GM23338 (cell line): ENCODE measurements at regions not wholly inside any gene's neighbourhood (a gene's known extent, or its start where the extent isn't known, plus 50 kb on each side); places are given as distances from the start of the nearest gene placed in this dataset.
A peak's percentile ranks its signal among the peaks of the same experiment; 100 is the strongest.

Experiments
- ATAC-seq: fragments of 200-7000 bp; cut with Tn5 transposase; 3 replicates; pipeline ENCODE4 v1.9.1; 2020
- DNase-seq: peaks from one replicate; pipeline ENCODE4 v3.0.0-alpha.2; 2015; ENCODE audit warnings: low spot score
- H2AFZ ChIP-seq: fragments of 200-600 bp; sonication (generic); 2 replicates; pipeline ENCODE4 v1.8.0; 2016; ENCODE audit warnings: antibody characterized with exemption, mild to moderate bottlenecking, moderate library complexity
- H3F3A ChIP-seq: fragments of 200-600 bp; sonication (generic); replicated peaks from 2 replicates; pipeline ENCODE4 v1.8.0; 2017; ENCODE audit warnings: antibody characterized with exemption, mixed run types, low read depth
- H3K27ac ChIP-seq: fragments of 200-600 bp; sonication (generic); 2 replicates; pipeline ENCODE4 v1.6.1; 2016; ENCODE audit warnings: low read depth
- H3K27me3 ChIP-seq: fragments of 200-600 bp; sonication (generic); 2 replicates; pipeline ENCODE4 v1.8.0; 2016; ENCODE audit warnings: mild to moderate bottlenecking, mixed run types, moderate library complexity; ENCODE audit not compliant: insufficient read depth
- H3K36me3 ChIP-seq: fragments of 200-600 bp; sonication (generic); 2 replicates; pipeline ENCODE4 v1.8.0; 2016; ENCODE audit warnings: mild to moderate bottlenecking; ENCODE audit not compliant: insufficient read depth
- H3K4me1 ChIP-seq: fragments of 200-600 bp; sonication (generic); 2 replicates; pipeline ENCODE4 v1.8.0; 2016; ENCODE audit warnings: mild to moderate bottlenecking, moderate library complexity; ENCODE audit not compliant: insufficient read depth
- H3K4me2 ChIP-seq: fragments of 200-600 bp; sonication (generic); 2 replicates; pipeline ENCODE4 v1.7.1; 2017; ENCODE audit warnings: mixed run types
- H3K4me3 ChIP-seq: fragments of 200-600 bp; sonication (generic); 2 replicates; pipeline ENCODE4 v1.6.1; 2016; ENCODE audit warnings: mixed run types
- H3K79me2 ChIP-seq: fragments of 200-600 bp; sonication (generic); replicated peaks from 2 replicates; pipeline ENCODE4 v1.8.0; 2017; ENCODE audit warnings: mild to moderate bottlenecking; ENCODE audit not compliant: insufficient read depth
- H3K9me2 ChIP-seq: fragments of 200-600 bp; sonication (generic); 2 replicates; pipeline ENCODE4 v1.8.0; 2017; ENCODE audit not compliant: insufficient read depth
- H4K20me1 ChIP-seq: fragments of 200-600 bp; sonication (generic); replicated peaks from 2 replicates; pipeline ENCODE4 v1.8.0; 2017; ENCODE audit warnings: mild to moderate bottlenecking; ENCODE audit not compliant: insufficient read depth
- H3K27ac Mint-ChIP-seq: 2 replicates; pipeline ENCODE4 v1.8.0; 2020; ENCODE audit warnings: inconsistent platforms, mild to moderate bottlenecking, moderate library complexity, mixed read lengths
- H3K27me3 Mint-ChIP-seq: 3 replicates; pipeline ENCODE4 v1.8.0; 2022; ENCODE audit warnings: low read depth, mild to moderate bottlenecking, moderate library complexity, mixed read lengths, inconsistent platforms; ENCODE audit not compliant: insufficient read depth, poor library complexity
- H3K36me3 Mint-ChIP-seq: 3 replicates; pipeline ENCODE4 v1.8.0; 2021; ENCODE audit warnings: low read depth, mild to moderate bottlenecking, inconsistent platforms, moderate library complexity, mixed read lengths
- H3K4me1 Mint-ChIP-seq: 3 replicates; pipeline ENCODE4 v1.8.0; 2020; ENCODE audit warnings: mild to moderate bottlenecking, inconsistent platforms, mixed read lengths
- H3K4me3 Mint-ChIP-seq: 3 replicates; pipeline ENCODE4 v1.8.0; 2021; ENCODE audit warnings: moderate library complexity, mild to moderate bottlenecking, inconsistent platforms, mixed read lengths
- H3K9me3 Mint-ChIP-seq: 3 replicates; pipeline ENCODE4 v1.8.0; 2020; ENCODE audit warnings: moderate library complexity, mild to moderate bottlenecking, inconsistent platforms, mixed read lengths
- CTCF ChIP-seq, 2 experiments: fragments of 200-600 bp in 1 of 2; sonication (generic) in 1 of 2; conservative IDR thresholded peaks; 2 replicates each; pipeline versions ENCODE4 v1.5.1 to v1.6.1; 2016 to 2017; ENCODE audit warnings: antibody characterized with exemption in 2 of 2, low read depth in 2 of 2, mild to moderate bottlenecking in 2 of 2, moderate library complexity in 1 of 2
- POLR2AphosphoS5 ChIP-seq: IDR thresholded peaks from 2 replicates; pipeline ENCODE4 v1.6.1; 2016; ENCODE audit warnings: antibody characterized with exemption, low read depth
- STAT1 ChIP-seq: IDR thresholded peaks from one replicate; pipeline ENCODE4 v1.6.1; 2016; ENCODE audit warnings: antibody characterized with exemption; ENCODE audit not compliant: unreplicated experiment
- ZNF114 ChIP-seq: fragments of 250-450 bp; sonication (Bioruptor Pico); IDR thresholded peaks from 2 replicates; pipeline ENCODE4 v1.5.0; 2020; ENCODE audit warnings: mild to moderate bottlenecking, moderate library complexity
- ZNF462 ChIP-seq: fragments of 250-450 bp; sonication (Bioruptor Pico); IDR thresholded peaks from 2 replicates; pipeline ENCODE4 v1.5.0; 2020; ENCODE audit warnings: mild to moderate bottlenecking, moderate library complexity

GRCh38 chr4:3858046-3858730 is 92.0 kb downstream of the ADRA2C start:
- Histone ChIP-seq H3K27me3 (no peaks in the 10 kb centered on the region), H3K79me2 (no peaks in the 10 kb centered on the region; the same call in 1 of the 2 replicates)

More at GRCh38 chr4:3858046-3858730, 92.0 kb downstream of the ADRA2C start:
- Mint-ChIP-seq H3K36me3 (no peaks in the 10 kb centered on the region), H3K4me1 (peaks cover 16% of the 10 kb centered on the region), H3K27me3 (peaks cover 18% of the 10 kb centered on the region), H3K4me3 (no peak overlapping the region), H3K9me3 (no peaks in the 10 kb centered on the region), H3K27ac (no peak overlapping the region)
- H3K4me2 ChIP-seq = no peak overlapping the region
- H3K27ac ChIP-seq = 0 out of 2 replicates have a peak overlapping the region, but pooled peaks have one; percentile 19
- no peak for TF ChIP-seq STAT1
- TF ChIP-seq CTCF (conservative IDR thresholded peaks at IDR 0.05; ENCODE audit: low read depth in 2 of 2) = peak in 1 of 2 experiments; percentile 41; a peak in 3 of 4 replicates
- TF ChIP-seq ZNF462 (CRISPR knock-in tag) = no peak
- no peak for TF ChIP-seq ZNF114
- TF ChIP-seq POLR2AphosphoS5 = no peak
- ATAC-seq (peak; percentile 12), DNase-seq (peak; percentile 57)
- H3K9me2 ChIP-seq = no peaks in the 10 kb centered on the region
- peaks cover 10% of the 10 kb centered on the region for H3K4me1 ChIP-seq
- no peaks in the 10 kb centered on the region for H4K20me1 ChIP-seq
- no peak overlapping the region for H3K4me3 ChIP-seq
- no peaks in the 10 kb centered on the region for H3K36me3 ChIP-seq
- H2AFZ ChIP-seq = 0 out of 2 replicates have a peak overlapping the region, but pooled peaks have one; percentile 78
- H3F3A ChIP-seq = 0 out of 2 replicates have a peak, but pooled peaks cover 5% of the 10 kb centered on the region
